UCSD-AML1 (cell line): ENCODE measurements at regions not wholly inside any gene's neighbourhood (a gene's known extent, or its start where the extent isn't known, plus 50 kb on each side); places are given as distances from the start of the nearest gene placed in this dataset.

Source experiments
- DNase-seq: peaks from one replicate; lab custom pipeline; 2025; ENCODE audit not compliant: unreplicated experiment; lab: John Stamatoyannopoulos, UW

DNA sequence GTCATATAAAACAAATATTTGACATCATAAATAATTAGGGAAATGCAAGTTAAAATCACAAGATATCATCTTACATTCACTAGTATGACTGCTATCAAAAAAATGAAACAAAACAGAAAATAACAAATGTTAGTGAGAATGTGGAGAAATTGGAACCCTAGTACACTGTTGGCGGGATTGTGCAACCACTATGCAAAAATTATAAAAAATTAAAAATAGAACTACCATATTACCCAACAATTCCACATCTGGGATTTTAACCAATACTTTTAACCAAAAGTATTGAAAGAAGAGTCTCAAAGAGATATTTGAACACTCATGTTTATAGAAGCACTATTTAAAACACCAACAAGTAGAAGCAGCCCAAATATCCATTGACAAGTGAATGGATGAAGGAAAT, 797.2 kb upstream of the ADAMTS5 start:
- DNase-seq = no peak

DNA sequence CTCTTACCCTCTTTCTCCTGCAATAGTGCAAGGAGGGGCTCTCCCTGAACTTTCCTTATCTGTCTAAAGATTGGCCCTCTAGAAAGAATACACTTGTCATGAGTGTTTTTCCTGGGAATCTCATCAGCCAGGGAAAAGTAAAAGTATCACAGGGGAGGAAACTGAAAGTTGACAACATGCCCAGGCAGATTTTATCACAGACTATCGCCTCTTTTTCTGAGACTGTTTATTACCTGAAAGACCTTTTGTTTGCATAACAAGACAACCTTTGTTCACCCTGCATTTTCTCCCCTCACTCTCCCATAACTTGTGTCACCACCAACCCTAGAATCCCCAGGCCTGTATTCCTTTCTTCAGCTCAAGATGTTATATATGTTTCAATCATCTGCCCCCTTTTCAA, 794.7 kb upstream of the ADAMTS5 start:
- DNase-seq = no peak

DNA sequence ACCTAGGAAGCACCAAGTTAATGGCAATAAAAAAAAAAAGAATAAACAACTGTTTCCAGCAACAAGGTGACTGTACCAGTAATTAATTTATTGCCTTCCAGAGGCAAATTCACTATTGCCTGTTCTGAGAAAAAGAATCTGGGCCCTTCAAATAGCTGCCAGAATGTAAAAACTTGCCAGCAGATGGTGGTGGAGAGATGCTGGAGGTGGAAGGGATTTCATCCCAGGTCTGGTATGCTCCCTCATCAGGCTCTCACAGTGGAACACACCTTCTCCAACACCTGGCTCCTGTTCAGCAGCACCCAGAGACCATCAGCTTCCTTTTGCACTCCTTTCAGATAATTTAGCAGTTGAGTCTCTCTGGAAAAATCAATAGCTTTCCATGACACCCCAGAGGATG, 792.9 kb upstream of the ADAMTS5 start:
- DNase-seq = no peak

DNA sequence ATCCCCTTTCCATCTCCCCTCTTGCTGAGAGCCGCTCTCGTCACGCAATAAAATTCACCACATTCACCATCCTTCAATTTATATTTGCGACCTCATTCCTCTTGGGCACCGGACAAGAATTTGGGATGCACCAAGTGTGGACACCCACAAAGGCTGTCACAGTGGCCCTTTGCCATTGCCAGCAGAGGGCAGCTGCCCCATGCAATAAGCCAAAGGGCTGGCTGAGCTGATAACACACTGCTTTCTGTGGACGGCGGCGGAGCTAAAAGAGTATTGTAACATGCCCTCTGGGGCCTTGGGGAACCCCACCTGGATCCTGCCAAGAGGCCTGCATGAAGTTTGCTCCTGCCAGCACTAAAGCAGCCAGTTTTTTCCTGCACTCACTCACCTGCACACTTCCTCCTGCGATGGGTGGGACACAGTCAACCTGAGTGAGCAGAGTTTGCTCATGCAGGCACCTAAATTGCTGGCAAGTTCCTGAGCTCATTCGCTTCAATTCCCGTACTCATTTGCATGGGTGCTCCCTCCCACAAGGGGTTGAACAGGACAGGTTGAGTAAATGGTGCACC, 792.3 kb upstream of the ADAMTS5 start:
- peak; percentile 15 for DNase-seq

DNA sequence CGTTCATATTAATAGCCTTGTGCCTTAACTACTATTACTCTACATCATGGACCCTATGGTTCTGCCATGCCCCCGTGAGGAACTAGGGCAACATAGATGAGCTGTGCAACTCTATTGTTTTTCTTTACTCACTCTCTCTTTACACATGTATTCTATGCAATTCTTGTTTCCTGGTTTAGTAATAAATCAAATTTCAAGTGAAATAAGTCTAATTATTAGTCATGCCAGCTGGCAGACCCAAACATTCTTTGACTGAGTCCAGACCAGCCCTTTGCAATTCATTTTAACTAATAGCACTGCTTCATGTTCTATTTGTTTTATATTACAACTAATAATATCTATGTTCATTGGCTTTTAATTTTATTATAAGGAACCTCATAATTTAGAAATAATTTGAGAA, 789.3 kb upstream of the ADAMTS5 start:
- no peak for DNase-seq

DNA sequence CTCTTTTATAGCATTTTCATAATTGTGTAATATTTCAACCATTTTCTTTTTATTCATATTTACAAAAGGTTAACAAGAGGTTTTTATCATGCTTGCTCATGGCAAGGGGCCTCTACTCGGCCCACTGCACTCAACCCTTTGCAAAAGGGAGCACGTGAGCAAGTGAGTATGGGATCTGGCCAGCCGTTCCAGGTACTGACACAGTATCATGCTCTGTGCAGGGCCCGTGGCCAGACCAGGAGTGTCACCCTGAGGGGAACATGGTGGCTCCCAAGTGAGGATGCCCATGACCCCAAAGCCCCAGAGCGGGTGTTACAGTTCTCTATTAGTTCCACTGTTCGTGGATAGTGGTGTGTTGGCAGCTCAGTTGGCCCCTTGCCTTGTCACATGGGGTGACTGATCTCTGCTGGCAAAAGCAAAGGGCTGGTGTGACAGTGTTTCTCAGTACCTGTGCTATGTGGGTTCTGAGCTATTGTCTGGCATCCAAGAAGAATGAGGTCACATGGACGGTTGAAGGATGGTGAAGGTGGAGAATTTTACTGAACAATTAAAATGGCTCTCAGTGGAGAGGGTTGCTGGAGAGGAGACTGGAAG, 777.2 kb upstream of the ADAMTS5 start:
- DNase-seq = no peak

DNA sequence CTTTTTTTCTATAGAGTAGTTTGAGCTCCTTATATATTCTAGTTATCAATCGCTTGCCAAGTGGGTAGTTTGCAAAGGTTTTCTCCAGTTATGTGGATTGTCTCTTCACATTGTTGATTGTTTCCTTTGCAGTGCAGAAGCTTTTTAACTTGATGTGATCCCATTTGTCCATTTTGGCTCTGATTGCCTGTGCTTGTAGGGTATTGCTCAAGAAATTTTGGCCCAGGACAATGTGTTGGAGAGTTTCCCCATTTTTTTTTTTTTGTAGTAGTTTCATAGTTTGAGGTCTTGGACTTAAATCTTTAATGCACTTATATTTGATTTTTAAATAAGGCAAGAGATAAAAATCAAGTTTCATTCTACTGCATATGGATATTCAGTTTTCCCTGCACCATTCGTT, 774.8 kb upstream of the ADAMTS5 start:
- no peak for DNase-seq

DNA sequence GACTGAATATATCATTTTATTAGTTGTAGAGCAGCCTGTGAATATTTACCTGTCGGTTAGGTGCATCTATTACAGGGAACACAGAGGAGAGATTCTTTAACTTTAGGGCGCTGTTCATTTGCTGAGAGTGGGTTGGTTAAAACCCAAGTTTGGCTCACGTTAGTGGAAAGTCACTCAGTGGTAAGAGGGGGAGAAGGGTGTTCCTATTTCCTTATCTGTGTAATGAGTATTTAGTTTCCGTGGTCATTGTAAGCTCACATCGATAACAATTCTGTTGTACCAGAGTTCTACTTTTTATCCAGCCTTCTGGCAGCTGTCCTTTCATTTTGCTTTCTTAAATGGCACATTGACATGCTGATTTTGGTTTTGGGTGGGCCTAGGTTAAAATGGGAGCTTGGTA, 773.2 kb upstream of the ADAMTS5 start:
- DNase-seq = no peak

DNA sequence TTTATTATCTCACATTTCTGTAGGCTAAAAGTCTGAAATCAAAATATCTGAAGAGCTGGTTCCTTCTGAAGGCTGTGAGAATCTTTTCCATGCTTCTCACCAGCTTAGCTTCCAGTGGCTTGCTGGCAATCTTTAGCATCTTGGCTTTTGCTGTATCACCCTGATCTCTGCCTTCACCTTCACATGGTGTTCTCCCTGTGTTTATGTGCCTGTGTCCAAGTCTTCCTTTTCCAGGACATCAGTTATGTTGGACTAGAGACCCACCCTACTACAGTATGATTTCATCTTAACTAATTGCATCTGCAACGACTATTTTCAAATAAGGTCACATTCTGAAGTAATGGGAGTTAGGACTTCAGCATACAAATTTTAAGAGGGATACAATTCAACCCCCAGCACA, 772.3 kb upstream of the ADAMTS5 start:
- DNase-seq = no peak

DNA sequence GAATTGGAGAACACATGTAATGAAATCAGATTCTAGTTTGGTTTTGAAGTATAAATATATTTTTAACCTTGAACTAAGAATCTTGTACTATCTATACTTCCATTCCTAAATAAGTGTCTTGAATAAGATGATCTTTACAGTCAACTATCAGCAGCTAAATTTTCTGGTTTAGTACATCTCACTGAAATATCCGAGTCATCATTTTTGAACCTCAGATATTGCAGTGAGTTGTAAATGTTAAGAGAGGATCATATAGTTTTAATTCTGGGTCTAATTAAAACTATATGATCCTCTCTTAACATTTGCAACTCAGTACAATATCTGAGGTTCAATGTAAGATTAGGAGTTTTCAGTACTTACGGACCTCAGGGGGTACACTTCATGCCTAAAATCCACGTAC, 768.8 kb upstream of the ADAMTS5 start:
- no peak for DNase-seq

DNA sequence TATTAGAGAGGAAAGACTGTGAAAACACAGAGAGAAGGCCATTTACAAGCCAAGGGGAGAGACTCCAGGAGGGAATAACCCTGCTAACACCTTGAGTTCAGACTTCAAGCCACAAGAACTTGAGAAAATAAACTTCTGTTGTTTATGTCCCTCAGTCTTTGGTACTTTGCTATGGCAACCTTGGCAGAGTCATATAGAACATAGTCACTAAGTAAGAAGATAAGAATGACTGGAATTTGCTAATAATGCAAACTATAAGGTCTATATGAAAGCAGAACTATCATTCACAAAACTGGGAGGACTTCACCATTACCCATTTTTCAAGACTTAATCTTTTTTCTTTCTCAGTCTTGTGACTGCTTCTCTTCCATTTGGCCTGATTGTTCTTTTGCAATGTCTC, 767.3 kb upstream of the ADAMTS5 start:
- DNase-seq = no peak

DNA sequence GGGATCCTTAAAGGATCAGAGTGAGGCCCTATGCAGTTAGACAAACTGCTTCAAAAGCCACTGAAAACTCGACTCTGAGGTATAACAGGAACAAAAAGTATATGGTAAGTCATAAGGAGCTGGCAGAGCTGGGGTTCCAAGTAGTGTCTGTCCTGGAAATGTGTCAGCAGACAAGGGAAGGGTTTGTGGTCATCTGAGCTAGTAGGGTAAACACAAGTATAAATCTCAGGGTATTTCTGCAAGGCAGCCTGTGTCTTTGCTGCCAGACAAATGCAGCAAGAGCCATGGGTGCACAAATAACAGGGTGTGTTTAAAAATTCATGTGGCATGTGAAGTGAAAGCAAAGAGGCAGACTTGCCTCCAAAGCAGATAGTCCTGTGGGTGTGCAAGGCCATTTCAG, 759.0 kb upstream of the ADAMTS5 start:
- no peak for DNase-seq

DNA sequence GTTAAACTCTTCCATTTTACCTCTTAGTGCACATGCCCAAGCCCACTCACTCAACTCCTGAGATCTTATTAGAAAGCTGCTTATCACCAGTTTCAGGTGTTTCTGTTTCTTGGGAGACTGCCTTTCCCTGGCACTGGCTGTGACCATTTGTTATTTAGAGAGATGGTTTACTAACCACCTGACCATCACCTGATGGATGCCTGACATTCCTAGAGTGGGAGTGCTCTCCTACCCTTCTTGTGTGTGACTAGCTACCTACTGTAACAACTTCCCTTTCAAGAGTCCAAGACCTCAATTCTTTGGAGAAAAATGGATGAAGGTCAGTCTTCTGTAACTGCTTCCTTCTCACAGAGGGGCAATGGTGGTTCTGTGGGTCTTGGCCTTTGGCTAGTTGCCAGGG, 755.2 kb upstream of the ADAMTS5 start:
- no peak for DNase-seq

DNA sequence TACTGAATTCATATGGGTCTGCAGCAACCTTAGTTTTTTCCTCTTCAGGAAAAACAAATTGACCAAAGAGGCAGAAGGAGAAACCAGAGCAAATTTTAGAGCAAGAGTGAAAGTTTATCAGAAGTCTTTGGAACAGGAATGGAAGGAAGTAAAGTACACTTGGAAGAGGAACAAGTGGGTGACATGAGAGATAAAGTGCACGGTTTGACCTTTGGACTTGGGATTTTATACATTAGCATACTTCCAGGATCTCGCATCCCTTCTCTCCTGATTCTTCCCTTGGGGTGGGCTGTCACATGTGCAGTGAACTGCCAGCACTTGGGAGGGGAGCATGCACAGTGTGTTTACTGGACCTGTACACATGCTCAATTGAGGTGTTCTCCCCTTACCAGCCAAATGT, 754.8 kb upstream of the ADAMTS5 start:
- no peak for DNase-seq

DNA sequence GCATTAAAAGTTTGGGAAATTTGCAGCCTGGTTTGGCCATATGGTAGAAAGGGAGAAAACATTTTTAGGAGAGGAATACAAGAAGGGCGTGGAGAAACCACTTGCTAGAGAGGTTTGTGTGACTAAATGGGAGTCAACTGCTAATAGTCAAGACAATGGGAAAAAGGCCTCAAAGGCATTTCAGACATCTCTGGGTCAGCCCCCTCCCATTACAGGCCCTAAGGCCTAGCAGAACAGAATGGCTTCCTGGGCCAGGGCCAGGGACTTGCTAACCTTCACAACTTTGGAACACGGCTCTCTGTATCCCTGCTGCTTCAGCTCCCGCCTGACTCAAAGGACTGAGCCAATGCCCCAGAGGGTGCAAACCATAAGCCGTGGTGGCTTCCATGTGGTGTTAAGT, 752.3 kb upstream of the ADAMTS5 start:
- no peak for DNase-seq

DNA sequence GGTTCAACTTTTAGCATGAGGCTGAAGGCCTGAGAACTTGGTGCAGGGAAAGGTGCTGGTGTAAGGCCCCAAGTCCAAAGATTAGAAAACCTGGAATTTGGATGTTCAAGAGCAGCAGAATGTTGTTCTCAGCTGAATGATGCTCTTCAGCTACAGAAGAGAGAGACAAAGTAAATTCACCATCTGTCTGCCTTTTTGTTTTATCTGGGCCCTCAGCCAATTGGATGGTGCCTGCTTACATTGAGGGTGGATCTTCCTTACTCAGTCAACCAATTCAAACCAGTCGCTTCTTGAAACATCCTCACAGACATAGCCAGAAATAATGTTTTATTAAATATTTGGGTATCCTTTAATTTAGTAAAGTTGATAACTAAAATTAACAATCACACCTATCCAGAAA, 748.2 kb upstream of the ADAMTS5 start:
- DNase-seq = no peak

DNA sequence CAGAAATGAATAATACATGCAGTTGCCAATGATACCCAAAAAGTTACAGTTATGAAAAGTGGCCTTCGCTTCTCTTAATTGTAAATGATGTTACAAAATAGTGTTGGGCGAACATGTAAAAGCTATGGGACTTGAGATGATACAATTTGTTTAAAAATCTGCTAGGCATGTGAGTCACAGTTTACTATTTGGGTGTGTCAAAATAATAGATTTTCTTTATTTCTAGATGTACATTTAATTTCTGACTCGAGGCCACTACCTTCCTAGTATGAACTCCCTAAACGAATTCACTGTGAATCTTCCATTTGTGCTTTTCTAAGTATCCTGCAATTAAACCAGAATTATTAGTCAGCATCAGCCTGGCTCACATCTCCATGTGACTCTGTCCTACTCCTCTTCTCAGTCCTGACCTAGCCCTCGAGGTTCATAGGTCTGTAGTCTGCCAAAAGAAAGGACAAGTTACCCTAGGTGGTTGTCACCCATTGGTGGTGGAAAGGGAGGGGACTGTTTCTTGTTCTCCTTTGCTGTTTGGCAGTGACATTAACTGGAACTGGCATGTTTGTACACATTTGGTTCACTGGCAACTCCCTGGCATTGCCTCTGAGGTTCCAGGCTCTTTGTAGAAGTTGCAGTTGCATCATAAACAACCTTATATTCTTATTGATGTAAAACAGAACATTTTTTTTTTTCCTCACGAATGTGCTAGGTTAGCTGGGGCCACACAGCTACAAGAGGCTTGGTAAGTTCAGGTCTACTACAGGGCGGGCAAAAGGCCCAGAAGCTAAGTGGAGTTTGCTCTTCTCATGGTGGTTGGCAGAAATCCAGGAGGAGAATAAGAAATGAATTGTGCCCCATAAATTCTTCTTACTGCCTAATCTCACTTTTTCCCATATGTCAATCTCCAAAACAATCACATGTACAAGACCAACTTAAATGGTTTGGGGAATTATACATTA, 746.5 kb upstream of the ADAMTS5 start:
- no peak for DNase-seq

DNA sequence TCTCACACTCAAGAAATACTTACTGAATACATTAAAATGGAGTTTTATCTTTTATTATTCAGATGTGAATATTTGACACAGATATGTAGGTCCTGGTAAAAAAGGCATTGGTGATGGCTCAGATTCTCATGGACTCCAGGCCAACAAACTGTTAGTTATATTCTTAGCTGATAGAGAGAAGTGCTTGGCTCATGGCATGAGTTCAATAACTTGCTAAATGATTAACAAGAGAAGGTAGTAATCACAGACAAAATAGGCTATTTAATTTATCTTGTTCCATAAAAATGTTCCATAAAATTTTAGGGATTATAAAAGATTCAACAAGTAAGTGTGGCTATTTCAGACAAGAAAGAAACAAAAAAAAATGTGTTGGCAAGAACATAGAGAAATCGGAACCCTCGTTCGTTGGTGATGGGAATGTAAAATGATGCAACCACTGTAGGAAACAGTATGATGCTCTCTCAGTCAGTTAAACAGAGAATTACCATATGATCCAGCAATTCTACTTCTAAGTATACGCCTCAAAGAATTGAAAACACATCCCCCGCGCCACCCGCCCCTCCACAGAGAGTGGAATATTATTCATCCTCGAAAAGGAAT, 737.8 kb upstream of the ADAMTS5 start:
- no peak for DNase-seq

DNA sequence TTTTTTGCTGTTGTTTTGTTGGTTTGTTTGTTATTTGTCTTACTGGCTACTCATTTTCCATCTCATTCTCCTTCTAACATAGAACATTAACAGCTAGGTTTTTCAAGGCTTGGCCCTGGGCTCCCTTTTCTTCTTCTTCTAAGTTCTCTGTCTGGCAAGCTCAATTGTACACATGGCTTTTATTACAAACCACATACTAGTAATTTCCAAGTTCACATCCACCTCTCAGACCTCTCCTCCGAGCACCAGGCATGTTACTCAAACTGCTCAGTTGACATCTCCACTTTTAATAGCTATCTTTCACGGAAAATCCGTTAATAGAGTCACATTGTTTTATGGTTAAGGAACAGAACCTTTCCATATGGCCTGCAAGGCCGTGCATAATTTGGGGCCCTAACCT, 736.9 kb upstream of the ADAMTS5 start:
- no peak for DNase-seq

DNA sequence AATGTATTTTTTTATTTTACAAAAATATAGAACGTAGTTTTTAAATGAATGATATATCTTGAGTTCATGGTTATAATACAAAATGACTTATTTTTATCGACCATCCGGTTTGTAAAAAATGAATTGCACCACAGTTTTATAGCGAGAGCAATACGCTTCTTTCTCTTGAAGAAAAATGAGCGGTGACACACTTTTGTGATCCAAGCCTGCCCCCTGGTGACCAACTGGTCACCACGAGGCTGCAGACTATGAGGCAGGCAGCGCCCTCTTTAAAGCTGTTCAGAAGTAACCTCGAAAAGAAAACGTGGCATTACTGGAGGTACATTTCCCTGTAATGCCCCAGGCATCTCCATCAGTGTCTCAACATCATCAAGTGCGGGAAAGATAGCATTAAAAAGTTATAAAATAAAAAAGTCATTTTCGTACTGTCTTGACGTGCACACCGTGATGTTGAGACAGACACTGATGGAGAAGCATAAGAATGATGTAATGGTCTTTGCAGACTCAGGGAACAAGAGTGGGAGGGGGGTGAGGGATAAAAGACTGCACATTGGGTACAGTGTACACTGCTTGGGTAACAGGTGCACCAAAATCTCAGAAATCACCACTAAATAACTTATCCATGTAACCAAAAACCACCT, 734.2 kb upstream of the ADAMTS5 start:
- DNase-seq = peak; percentile 64

DNA sequence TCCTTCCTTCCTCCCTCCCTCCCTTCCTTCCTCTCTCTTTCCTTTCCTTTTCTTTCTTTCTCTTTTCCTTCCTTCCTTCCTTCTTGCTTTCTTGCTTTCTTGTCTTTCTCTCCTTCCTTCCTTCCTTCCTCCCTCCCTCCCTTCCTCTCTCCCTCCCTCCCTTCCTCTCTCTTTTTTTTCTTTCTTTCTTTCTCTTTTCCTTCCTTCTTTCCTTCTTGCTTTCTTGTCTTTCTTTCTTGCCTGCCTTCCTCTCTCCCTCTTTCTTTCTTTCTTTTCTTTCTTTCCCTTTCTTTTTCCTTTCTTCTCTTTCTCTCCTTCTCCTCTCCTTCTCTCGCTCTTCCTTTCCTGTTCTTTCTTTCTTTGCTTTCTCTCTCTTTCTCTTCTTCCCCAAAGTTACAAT, 728.4 kb upstream of the ADAMTS5 start:
- DNase-seq = no peak

DNA sequence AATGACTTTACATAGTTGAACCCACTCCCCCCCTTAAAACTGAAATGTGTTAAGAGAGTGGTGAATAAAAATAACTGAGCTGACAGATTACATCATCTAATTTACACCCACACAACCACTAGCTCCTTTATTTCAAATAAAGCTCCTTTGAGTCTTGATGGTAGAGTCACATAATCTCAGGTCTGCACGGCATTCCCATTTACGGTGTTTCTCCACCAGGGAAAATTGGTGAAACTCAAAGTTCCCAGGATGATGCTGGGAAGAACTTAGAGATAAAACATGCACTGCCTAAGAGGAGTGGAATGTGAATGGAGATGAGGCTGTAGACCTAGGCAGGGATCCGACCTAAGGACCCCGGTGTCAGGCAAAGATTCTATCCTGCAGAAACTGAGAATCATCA, 727.8 kb upstream of the ADAMTS5 start:
- DNase-seq = no peak
